OCI-LY1 (cell line): ENCODE measurements at regions not wholly inside any gene's neighbourhood (a gene's known extent, or its start where the extent isn't known, plus 50 kb on each side); places are given as distances from the start of the nearest gene placed in this dataset.

Experiments
- EZH2 ChIP-seq: fragments of 200-600 bp; sonication (generic), shearing (Covaris generic); IDR thresholded peaks from 2 replicates; pipeline ENCODE4 v1.8.0; 2017; ENCODE audit warnings: borderline replicate concordance, mixed run types, mild to moderate bottlenecking, antibody characterized with exemption, low read length, moderate library complexity, mixed read lengths
- TF ChIP-seq, protein P1 (sequence below): fragments of 200-600 bp; sonication (generic), shearing (Covaris generic); IDR thresholded peaks from 2 replicates; pipeline ENCODE4 v1.5.1; 2017; ENCODE audit warnings: mild to moderate bottlenecking, antibody characterized with exemption, low read length, moderate library complexity, mixed read lengths

DNA sequence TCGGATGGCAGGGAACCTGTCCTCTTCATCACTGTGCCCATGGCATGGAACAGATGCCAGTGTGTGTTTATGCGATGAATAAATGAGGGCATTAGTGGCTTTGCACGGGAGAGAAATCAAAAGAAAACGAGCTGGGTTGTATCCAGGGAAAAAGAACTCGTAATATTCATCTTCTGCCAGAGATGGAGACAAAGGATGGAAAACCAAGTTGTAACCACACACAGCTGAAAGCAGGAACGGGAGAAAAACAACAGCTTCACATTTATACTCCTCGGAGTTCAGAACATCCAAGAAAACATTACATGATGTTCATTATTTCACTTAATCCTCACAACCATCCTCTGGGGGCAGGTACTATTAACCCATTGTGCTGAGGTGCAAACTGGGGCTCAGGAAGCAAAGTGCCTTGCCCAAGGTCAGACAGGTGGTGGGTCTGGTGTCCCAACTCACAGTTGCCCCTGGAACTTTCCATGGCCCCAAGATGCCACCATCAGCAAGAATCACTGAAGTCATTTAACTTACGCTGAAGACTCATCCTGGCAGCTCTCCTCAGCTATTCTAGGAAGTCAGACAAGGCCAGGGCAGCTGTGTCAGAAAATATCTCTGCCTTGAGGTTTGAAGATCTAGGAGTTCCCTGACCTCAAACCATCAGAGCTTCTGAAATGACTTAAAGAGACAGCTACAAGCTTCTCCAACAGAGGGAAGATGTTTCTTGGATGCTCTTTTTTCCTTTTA, 250.4 kb downstream of the NSG2 start:
- no peak for TF ChIP-seq EZH2
- TF ChIP-seq, protein P1, sequence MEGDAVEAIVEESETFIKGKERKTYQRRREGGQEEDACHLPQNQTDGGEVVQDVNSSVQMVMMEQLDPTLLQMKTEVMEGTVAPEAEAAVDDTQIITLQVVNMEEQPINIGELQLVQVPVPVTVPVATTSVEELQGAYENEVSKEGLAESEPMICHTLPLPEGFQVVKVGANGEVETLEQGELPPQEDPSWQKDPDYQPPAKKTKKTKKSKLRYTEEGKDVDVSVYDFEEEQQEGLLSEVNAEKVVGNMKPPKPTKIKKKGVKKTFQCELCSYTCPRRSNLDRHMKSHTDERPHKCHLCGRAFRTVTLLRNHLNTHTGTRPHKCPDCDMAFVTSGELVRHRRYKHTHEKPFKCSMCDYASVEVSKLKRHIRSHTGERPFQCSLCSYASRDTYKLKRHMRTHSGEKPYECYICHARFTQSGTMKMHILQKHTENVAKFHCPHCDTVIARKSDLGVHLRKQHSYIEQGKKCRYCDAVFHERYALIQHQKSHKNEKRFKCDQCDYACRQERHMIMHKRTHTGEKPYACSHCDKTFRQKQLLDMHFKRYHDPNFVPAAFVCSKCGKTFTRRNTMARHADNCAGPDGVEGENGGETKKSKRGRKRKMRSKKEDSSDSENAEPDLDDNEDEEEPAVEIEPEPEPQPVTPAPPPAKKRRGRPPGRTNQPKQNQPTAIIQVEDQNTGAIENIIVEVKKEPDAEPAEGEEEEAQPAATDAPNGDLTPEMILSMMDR = no peak
